Stimulated activated CD8-positive, alpha-beta memory T cell treated with anti-CD3 and anti-CD28 coated beads, Interleukin-2, amount 100 ng/mL, for 48 hours (primary cell): ENCODE measurements at regions not wholly inside any gene's neighbourhood (a gene's known extent, or its start where the extent isn't known, plus 50 kb on each side); places are given as distances from the start of the nearest gene placed in this dataset.

Experiments
- DNase-seq, 2 donors: peaks; one replicate each; pipeline ENCODE4 v3.0.0-alpha.2; 2020; ENCODE audit warnings: low read depth in 2 of 2

- no peak for DNase-seq
Observed at GRCh38 chr5:164600274-164600673, 1094.9 kb downstream of the MAT2B start.

GRCh38 chr5:164600929-164601535, 1095.6 kb downstream of the MAT2B start:
- DNase-seq: no peak

- no peak for DNase-seq
Observed at GRCh38 chr5:164608507-164608906, 1103.1 kb downstream of the MAT2B start.

DNA sequence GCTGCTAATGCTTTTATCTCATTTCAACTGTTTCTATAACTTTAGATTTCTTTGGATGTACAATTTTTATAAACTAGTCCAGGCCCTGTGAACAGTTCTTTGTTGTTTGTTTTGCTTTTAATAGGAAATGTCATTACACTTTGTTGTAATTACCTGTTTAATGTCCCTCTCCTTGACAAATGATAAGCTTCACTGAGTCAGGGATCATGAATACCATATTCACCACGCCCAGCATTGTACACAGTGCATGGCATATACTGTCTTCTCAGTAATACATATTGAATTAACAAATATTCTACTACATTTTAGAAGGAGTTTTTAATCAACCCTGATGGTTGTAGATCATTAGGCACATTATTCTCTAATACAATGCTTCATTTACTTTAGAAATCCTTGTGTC, 1105.0 kb downstream of the MAT2B start:
- no peak for DNase-seq

- no peak for DNase-seq
Observed at GRCh38 chr5:164614707-164615106, 1109.3 kb downstream of the MAT2B start.

DNA sequence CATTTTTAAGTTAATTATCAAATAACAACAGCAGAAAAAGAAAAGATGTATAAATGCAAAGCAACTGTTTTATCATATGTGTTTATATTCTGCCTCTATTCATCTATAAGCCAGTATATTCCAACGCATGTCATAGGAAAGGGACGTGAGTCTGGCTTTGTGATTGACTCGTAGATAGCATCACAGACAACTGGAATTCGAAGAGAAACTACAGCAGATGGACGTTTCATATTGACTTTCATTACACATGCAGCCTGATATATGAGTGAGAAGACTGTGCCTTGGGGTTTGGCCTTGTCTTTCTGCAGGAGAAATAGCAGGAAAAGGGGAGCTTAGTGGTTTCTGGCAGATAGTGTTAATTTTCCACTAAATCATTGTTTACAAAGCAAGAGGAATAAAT, 1111.9 kb downstream of the MAT2B start:
- DNase-seq: no peak

DNA sequence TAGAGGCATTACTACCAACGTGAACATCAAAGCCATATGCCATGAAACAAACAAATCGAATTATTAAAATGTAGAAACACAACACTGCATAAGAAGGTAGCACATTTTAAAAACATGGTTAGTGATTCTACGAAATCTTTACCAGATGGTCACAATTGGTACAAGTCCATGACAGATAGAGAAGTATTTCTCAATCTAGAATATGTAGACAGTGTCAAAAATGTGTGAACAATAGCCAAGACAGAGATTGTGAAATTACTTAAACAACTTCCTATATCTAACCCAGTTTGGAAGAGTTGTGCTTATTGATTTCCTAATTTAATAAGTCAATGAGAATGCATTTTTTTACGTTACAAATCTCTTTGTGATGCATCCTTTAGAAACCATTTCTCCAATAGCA, 1121.6 kb downstream of the MAT2B start:
- DNase-seq: no peak

- DNase-seq: no peak
Observed at GRCh38 chr5:164636456-164636855, 1131.0 kb downstream of the MAT2B start.

DNA sequence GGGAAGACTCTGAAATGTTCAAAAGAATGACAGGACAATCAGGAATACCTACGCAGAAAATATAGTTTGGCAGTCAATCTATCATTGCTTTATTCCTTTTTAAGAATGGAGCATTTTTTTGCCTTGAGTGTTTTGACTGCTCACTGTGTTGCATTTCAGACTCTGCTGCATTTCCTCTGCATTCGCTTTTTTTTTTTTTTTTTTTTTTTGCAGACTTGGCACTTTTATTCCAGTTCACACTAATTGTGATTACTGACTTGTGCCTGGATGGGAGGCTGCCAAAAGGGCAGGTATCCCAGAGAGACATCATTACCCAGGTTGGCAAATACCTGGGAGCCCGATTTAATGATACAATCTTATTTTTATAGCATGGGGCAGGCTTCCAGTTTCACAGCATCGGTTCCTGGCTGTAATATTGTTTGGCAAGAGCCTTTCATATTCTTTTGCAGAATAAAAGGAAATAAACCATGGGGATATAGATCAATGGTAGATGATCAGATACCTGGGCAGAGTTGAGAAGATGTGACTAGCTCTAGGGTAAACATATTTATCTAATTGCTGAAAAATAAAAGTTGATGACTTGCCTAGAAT, 1132.6 kb downstream of the MAT2B start:
- no peak for DNase-seq

- no peak for DNase-seq
Observed at GRCh38 chr5:164649266-164649665, 1143.8 kb downstream of the MAT2B start.

- DNase-seq: no peak
Observed at GRCh38 chr5:164650427-164650826, 1145.0 kb downstream of the MAT2B start.

DNA sequence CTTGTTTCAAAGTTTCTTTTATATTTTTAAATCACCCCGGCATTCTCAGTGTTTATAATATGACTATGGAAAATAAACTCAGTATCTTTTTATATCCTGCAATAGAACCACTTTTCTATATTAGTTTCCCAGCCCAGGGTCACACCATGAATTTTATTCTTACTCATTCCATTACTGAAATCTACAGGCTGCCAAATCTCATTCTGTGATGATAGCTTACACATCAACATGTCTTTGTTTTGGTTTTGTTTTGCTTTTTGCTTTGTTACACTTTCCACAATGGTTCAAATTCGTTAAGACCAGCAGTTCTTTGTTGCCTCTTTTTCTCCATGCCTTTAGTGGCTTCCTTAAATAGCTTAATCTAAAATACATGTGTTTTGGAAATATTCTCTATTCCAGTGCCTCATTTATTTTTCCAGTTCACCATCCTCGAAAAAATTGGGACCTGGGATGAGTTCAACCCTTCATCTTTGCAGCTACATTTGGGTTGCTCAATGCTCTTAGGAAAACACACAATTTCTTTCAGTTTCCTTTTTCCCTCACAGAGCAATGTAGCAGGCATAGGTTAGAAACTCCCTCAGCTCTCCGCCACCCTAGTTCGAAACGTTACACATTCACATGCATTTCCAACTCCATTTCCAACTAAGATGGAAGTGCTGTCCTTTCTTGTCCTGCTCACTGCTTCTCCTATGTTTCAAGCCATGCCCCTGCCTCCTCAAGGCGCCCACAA, 1146.3 kb downstream of the MAT2B start:
- no peak for DNase-seq

GRCh38 chr5:164652276-164652660, 1146.8 kb downstream of the MAT2B start:
- DNase-seq: no peak

DNA sequence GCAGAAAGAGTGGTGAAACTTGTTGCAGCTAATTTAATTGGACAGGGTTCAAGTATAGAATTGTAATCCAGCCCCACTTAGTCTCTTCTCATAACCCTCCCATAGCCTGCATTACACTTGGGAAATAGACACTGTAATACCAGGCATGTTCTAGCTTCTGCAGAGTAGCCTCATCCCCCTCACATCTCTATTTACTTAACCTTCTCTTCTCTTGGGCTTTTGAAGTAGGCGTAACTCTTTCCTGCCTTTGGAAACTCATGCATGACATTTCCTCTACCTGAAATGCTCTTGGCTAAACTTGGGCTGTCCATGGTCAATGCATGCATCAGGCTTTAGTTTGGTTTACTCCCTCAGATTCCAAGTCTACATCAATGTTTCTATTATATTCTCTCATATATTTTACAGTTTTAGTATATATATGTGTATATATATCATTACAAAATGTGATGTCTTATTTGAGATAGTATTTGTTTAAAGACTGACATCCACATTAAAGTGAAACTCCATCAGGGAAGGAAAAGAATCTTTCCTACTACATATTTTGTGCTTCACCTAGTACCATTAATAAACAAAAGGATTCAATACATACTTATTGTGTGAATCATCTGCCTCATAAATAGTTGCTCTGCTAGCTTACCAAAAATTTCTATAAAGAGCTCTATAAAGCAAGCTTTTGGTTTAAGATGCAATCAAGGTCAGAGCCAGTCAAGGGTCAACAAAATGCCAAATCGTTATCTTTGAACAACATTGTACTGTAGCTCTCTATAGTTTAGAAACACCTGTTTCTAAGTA, 1158.0 kb downstream of the MAT2B start:
- no peak for DNase-seq

- no peak for DNase-seq
Observed at GRCh38 chr5:164671640-164672039, 1166.2 kb downstream of the MAT2B start.

DNA sequence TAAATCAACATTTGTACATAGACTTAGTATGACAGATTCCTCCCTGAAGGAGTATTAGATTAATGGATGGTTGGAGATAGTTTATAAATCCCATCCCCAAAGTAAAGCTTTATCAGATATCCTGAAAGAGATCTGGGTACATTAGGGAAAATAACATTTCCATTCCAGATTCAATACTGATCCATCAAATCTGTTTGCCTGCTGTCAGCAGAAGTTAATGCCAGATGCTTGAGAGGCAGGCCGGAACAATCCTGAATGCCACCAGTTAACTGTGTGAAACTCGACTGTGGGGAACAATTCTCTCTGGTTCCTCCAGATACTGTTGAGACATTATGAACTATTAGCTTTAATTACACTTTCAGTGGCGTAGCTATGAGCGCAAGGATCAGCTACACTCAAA, 1166.8 kb downstream of the MAT2B start:
- no peak for DNase-seq

- no peak for DNase-seq
Observed at GRCh38 chr5:164672931-164673694, 1167.7 kb downstream of the MAT2B start.

DNA sequence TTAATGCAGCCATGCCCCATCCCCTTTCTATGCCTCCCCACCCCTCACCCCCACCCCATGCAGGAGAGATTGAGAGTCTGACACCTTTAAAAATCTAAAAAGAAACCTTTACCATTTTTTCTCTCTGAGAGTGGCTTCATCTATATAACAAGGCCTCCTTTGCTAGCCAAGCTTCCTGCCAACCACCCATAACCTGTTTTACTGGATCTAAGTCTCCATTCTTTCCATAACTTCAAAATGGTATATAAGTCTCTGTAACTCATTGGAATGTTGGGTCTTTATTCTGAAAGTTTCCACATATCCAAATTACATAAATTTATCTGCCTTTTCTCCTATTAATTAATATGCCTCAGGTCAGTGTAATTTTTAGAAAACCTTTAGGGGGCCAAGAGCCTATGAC, 1174.0 kb downstream of the MAT2B start:
- DNase-seq: no peak

DNA sequence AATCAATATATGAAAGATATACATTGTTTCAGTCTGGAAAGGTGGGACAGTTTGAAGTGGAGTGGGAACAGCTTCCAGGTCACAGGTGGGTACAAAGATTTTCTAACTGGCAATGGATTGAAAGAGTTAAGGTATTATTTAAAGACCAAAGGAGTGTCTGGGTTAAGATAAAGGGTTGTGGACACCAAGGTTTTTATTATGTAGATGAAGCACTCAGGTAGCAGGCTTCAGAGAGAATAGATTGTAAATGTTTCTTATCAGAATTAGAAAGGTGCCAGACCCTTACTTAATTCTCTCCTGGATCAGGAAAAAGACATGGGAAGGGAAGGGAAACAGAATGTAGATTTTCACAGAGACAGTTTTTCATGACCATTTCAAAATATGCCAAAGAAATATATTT, 1174.8 kb downstream of the MAT2B start:
- no peak for DNase-seq

DNA sequence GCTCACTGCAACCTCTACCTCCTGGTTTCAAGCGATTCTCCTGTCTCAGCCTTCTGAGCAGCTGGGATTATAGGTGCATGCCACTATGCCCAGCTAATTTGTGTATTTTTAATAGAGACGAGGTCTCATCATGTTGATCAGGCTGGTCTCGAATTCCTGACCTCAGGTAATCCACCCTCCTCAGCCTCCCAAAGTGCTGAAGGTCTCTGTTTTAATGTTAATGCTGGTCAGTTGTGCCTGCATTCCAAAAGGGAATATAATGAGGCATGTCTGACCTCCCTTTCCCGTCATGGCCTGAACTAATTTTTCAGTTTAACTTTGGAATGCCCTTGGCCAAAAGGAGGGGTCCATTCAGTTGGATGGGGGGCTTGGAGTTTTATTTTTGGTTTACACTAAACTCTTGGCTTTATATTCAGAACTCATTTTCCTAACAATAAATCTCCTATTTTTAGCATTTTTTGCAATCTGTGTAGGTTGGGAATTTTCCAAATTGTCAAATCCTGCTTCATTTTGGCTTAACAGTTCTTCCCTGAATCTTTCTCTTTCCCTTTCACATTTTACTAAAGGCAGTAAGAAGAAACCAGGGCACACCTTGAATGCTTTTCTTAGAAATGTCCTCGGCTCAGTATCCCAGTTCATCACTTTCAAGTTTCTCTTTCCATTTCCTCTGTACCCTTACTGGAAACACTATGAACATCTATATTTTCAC, 1175.5 kb downstream of the MAT2B start:
- DNase-seq: no peak

- no peak for DNase-seq
Observed at GRCh38 chr5:164687391-164687790, 1182.0 kb downstream of the MAT2B start.
